Mesodermal cell (in vitro differentiated cells): ENCODE measurements at regions not wholly inside any gene's neighbourhood (a gene's known extent, or its start where the extent isn't known, plus 50 kb on each side); places are given as distances from the start of the nearest gene placed in this dataset.
A peak's percentile ranks its signal among the peaks of the same experiment; 100 is the strongest.
"Not testable (repeated sequence)": the region's sequence is repeated elsewhere in the genome, so short reads cannot be mapped to it uniquely, and the experiment has no call there.

Source experiments
- H3K27ac ChIP-seq: 2 replicates; pipeline ENCODE4 v1.7.0; 2013; ENCODE audit warnings: mild to moderate bottlenecking, low read depth, low read length, moderate library complexity; ENCODE audit not compliant: severe bottlenecking
- H3K36me3 ChIP-seq: 2 replicates; pipeline ENCODE4 v1.7.1; 2013; ENCODE audit warnings: mild to moderate bottlenecking, low read length, moderate library complexity; ENCODE audit not compliant: control insufficient read depth, insufficient read depth
- H3K4me1 ChIP-seq: one replicate; pipeline ENCODE4 v1.7.1; 2013; ENCODE audit warnings: mild to moderate bottlenecking, low read length; ENCODE audit not compliant: insufficient read depth, control insufficient read depth, poor library complexity, severe bottlenecking
- H3K4me3 ChIP-seq: 2 replicates; pipeline ENCODE4 v1.7.0; 2013; ENCODE audit warnings: low read length, control low read depth, mild to moderate bottlenecking; ENCODE audit not compliant: insufficient read depth, poor library complexity, severe bottlenecking; ENCODE audit errors: extremely low read depth
- H3K9me3 ChIP-seq: 2 replicates; pipeline ENCODE4 v1.7.1; 2013; ENCODE audit warnings: mild to moderate bottlenecking, low read length, moderate library complexity; ENCODE audit not compliant: control insufficient read depth
- WGBS, 2 experiments: methylation state at CpG; one replicate each; pipeline ENCODE4 v1.1.5; 2013; ENCODE audit warnings: missing lambda C conversion rate in 2 of 2; ENCODE audit not compliant: insufficient coverage in 2 of 2; 5-methylcytosine and 5-hydroxymethylcytosine counted together

DNA sequence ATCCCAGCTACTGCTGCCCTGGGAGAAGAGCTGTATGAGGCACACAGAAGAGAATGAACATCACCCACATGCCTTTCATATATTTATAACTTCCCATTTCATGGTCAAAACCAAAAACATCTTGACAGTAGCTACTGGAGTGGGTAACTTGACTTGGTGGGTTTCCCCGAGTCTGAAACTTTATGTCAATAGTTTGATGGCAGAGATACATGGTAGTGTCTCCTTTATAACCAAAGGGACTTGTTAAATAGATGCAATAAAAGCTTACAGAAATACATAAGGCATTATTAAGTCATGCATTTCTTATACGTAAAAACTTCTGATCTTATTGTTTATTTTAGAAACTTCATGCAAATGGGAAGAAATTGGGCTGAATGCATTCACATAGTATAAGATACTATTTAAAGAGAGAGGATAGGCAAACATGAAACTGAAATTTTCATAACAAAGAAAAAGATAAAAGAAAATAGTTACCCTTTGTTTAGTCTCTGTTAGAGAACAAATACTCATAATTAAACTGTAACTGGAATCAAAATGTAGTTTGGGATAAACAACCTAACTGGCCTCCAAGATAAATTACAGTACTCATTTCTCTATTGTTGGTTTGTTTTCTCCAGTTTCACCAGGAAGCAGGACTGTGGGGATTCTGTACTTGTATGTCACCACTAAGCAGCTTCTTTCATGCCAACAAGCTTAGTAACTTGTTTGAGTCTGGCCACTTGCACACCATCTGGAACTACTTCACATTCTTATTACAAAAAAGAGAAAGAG, 459.3 kb upstream of the MEF2C start:
- H3K4me3 ChIP-seq, result no peak overlapping the region
- no CpG with 5 or more reads among the region's 2 CpGs for WGBS, 2 experiments
- H3K9me3 ChIP-seq, result no peaks in the 10 kb centered on the region
- no peaks in the 10 kb centered on the region for H3K36me3 ChIP-seq
- H3K27ac ChIP-seq, result no peak overlapping the region
- H3K4me1 ChIP-seq, result peaks cover 6% of the 10 kb centered on the region

GRCh38 chr5:89338935-89339334, 456.0 kb upstream of the MEF2C start:
- Histone ChIP-seq H3K9me3 (no peaks in the 10 kb centered on the region), H3K36me3 (no peaks in the 10 kb centered on the region), H3K4me3 (no peak overlapping the region), H3K27ac (no peak overlapping the region), H3K4me1 (peaks cover 6% of the 10 kb centered on the region)
- WGBS, 2 experiments, result 80% methylated on average over 1 of the region's 2 CpGs; no CpG with 5 or more reads in 1 of the 2 experiments

- Histone ChIP-seq H3K4me1 (no peaks in the 10 kb centered on the region), H3K9me3 (no peaks in the 10 kb centered on the region), H3K27ac (no peak overlapping the region), H3K36me3 (no peaks in the 10 kb centered on the region), H3K4me3 (no peak overlapping the region)
- WGBS, 2 experiments, result 100% methylated on average over 1 of the region's 2 CpGs; no CpG with 5 or more reads in 1 of the 2 experiments
These were observed 453.1 kb upstream of the MEF2C start for GRCh38 chr5:89336111-89336510.

DNA sequence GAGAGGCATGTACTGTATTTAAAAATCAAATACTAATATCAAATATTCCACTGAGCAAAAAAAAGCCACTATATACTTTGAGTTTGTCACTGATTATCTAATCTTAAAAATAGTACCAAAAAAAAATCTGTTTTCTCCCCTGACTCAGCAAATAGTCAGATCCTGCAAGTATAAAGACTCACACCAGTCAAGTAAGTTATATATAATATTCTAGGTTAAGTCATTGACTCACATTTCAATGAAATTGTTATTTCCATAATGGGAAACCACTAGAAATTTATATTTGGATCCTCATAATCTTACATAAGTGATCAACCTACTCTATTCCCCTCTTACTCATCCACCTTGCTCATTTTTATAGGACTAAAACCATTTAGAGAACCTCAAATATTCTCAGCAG, 447.2 kb upstream of the MEF2C start:
- H3K4me3 ChIP-seq, result no peak overlapping the region
- H3K4me1 ChIP-seq, result no peaks in the 10 kb centered on the region
- H3K36me3 ChIP-seq, result no peaks in the 10 kb centered on the region
- no peaks in the 10 kb centered on the region for H3K9me3 ChIP-seq
- H3K27ac ChIP-seq, result no peak overlapping the region

- no peaks in the 10 kb centered on the region for H3K9me3 ChIP-seq
- H3K4me1 ChIP-seq, result no peaks in the 10 kb centered on the region
- WGBS, 2 experiments, result 75 to 93% methylated on average over 1 to 2 of the region's 3 CpGs
- no peaks in the 10 kb centered on the region for H3K36me3 ChIP-seq
- no peak overlapping the region for H3K4me3 ChIP-seq
- no peak overlapping the region for H3K27ac ChIP-seq
These were observed 444.6 kb upstream of the MEF2C start for GRCh38 chr5:89327608-89328007.

GRCh38 chr5:89324990-89325389, 442.0 kb upstream of the MEF2C start:
- Histone ChIP-seq H3K4me3 (no peak overlapping the region), H3K9me3 (no peaks in the 10 kb centered on the region), H3K36me3 (no peaks in the 10 kb centered on the region), H3K27ac (no peak overlapping the region), H3K4me1 (no peaks in the 10 kb centered on the region)

DNA sequence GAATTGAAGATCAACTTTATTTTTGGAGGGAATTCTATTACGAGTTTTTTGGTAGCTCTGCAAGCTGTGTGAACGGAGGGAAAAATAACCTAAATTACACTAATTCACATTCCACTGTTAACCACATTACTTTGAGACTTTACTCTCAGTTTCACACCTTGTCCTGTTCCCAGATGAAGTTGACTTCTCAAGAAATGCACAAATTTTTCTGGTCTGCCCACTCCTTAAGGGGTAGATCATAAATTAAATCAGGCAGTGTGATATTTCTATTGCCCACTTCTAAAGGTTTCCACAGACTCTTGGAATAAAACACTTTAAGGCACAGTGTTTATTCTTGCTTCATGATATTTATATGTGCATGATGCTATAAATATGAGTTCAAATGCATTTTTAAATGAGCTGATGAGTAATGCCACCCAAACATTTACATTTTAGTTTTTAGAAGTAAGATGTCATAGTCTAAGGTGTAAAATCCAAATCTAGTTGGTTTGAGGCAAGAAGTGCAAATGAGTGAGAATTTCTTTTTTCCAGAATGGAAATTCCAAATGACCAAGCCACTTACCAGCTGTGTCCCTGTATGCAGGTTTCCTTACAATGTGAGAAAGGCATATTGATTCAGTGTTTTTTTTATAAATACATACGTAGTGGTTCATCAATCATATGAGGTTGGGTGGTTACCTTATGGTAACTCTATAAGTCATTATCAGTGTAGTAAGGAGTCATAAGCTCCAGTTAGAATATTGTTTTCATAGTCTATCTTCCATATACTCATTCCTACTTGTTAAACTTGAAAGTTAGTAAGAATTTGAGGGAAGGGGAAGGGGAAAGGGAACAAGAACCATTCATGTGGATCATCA, 437.7 kb upstream of the MEF2C start:
- Histone ChIP-seq H3K27ac (no peak overlapping the region), H3K9me3 (no peaks in the 10 kb centered on the region), H3K36me3 (no peaks in the 10 kb centered on the region), H3K4me3 (no peak overlapping the region), H3K4me1 (no peaks in the 10 kb centered on the region)
- WGBS, 2 experiments, result 86 to 100% methylated on average over 1 of the region's 3 CpGs

DNA sequence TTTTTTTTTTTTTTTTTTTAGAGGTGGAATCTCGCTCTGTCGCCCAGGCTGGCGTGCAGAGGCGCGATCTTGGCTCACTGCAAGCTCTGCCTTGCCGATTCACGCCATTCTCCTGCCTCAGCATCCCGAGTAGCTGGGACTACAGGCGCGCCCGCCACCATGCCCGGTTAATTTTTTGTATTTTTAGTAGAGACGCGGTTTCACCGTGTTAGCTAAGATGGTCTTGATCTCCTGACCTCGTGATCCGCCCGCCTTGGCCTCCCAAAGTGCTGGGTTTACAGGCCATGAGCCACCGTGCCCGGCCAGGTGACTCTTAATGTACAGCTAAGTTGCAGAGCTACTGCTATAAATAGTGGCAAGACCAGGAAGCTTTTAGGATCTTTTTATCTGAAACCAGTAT, 434.9 kb upstream of the MEF2C start:
- H3K4me3 ChIP-seq, H3K36me3 ChIP-seq, H3K27ac ChIP-seq, H3K9me3 ChIP-seq: not testable (repeated sequence)
- WGBS, 2 experiments, result 96 to 97% methylated on average over 20 of the region's 20 CpGs
- peaks cover 19% of the 10 kb centered on the region for H3K4me1 ChIP-seq

DNA sequence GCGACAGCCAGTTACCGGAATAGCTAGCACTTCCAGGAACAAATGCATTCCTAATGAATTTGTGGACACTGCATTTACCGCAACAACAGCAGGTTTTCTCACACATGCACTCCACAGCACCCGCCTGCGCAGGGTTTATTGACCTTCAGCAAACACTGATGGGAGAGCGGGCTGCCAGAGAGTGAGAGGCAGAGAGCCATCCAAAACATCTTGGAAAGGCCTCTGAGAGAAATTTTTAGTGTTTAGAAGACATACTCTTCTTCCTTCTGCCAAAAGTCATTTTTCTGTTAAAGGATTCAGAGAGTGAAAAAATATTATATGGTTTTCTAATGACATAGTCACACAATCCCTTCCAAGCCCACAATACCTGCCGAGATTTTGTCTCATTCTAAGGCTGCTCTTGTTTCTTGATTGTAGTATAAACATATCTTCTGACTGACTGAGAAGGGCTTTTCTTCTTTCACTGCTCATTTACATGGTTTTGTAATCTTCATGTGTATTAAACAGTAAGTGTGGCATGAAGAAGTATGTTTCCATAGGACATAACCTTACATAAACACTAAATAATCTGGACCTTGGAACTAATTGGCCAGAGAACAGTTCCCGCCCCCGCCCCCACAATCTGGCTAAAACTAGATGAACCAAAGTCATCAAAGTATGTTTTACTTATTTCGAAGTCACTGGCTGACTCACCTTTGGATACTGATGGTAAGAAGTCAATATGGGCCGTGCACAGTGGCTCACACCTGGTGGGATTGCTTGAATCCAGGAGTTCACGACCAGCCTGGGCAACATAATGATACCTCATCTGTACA, 432.5 kb upstream of the MEF2C start:
- H3K9me3 ChIP-seq, result no peaks in the 10 kb centered on the region
- no peak overlapping the region for H3K27ac ChIP-seq
- no peak overlapping the region for H3K4me3 ChIP-seq
- WGBS, 2 experiments, result 89 to 91% methylated on average over 2 to 5 of the region's 12 CpGs
- peaks cover 19% of the 10 kb centered on the region for H3K4me1 ChIP-seq
- no peaks in the 10 kb centered on the region for H3K36me3 ChIP-seq

DNA sequence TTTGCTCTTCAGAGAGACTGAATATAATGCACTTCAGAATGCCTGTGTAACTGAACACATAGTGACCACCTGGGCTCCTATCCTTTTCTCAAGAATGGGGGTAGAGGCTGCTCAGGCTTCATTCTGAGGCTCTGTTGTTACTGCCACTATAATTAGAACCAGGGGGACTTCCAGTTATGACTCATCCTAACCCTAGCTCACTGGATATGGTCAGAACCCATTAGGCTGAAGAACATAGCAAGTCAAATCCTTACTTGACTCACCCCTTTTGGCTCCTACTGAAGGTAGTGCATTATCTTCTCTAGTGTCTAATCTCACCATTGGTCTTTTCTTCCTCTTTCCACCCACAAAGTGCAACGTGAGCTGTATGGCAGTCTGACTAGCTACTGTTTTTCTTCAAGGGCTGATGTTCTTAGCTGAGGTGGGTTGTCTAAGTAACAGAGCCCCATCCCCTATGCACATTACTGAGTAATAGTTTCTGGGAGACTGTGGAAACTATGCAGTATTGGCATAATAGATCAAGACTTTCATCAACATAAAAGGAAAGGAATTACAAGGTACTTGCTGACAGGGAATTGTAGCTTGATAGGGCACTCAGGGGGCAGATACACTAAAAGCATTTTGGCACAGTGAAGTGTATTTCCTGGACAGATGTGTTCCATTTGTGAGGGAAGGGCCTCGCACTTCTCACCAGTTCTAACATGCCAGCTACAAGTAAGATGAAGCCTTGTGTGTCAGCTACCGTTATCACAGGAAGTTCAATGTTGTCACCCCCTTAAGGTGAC, 431.0 kb upstream of the MEF2C start:
- Histone ChIP-seq H3K9me3 (no peaks in the 10 kb centered on the region), H3K4me1 (peaks cover 19% of the 10 kb centered on the region), H3K4me3 (no peak overlapping the region), H3K36me3 (no peaks in the 10 kb centered on the region), H3K27ac (peak overlapping the region; percentile 82)
- WGBS, 2 experiments, result 61% methylated on average over 3 of the region's 3 CpGs; no CpG with 5 or more reads in 1 of the 2 experiments
